22Rv1 (cell line): ENCODE measurements at regions not wholly inside any gene's neighbourhood (a gene's known extent, or its start where the extent isn't known, plus 50 kb on each side); places are given as distances from the start of the nearest gene placed in this dataset.

Experiments used
- H3K27ac ChIP-seq: fragments of 450-650 bp; 2 replicates; pipeline ENCODE4 v1.5.1; 2017
- ZFX ChIP-seq: fragments of 450-650 bp; IDR thresholded peaks from 2 replicates; pipeline ENCODE4 v1.6.1; 2017; ENCODE audit warnings: antibody characterized with exemption, borderline replicate concordance
- TF ChIP-seq, protein P1 (sequence below): fragments of 450-650 bp; IDR thresholded peaks from 2 replicates; pipeline ENCODE4 v1.5.1; 2017; ENCODE audit warnings: mild to moderate bottlenecking

DNA sequence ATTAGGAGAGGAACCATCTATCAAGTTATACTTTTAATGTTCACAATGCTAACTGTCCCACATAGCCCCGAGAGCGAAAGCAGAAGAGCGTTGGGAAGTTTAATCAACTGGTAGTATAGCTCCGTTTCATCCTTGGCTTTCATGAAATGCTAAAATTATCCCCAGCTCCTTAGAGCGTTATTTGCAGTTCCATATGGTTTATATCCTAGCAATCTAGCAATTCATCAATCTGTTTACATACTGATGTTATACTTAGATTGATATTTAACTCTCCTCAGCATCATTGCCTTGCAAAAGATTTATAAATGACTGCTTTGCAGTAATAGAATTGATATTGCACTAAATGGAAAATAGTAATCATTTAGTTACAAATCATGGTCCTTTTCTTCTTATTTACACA is 419.8 kb downstream of the COG6 start:
- no peak overlapping the region for H3K27ac ChIP-seq
- TF ChIP-seq ZFX, result no peak
- TF ChIP-seq, protein P1, sequence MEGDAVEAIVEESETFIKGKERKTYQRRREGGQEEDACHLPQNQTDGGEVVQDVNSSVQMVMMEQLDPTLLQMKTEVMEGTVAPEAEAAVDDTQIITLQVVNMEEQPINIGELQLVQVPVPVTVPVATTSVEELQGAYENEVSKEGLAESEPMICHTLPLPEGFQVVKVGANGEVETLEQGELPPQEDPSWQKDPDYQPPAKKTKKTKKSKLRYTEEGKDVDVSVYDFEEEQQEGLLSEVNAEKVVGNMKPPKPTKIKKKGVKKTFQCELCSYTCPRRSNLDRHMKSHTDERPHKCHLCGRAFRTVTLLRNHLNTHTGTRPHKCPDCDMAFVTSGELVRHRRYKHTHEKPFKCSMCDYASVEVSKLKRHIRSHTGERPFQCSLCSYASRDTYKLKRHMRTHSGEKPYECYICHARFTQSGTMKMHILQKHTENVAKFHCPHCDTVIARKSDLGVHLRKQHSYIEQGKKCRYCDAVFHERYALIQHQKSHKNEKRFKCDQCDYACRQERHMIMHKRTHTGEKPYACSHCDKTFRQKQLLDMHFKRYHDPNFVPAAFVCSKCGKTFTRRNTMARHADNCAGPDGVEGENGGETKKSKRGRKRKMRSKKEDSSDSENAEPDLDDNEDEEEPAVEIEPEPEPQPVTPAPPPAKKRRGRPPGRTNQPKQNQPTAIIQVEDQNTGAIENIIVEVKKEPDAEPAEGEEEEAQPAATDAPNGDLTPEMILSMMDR, result no peak

DNA sequence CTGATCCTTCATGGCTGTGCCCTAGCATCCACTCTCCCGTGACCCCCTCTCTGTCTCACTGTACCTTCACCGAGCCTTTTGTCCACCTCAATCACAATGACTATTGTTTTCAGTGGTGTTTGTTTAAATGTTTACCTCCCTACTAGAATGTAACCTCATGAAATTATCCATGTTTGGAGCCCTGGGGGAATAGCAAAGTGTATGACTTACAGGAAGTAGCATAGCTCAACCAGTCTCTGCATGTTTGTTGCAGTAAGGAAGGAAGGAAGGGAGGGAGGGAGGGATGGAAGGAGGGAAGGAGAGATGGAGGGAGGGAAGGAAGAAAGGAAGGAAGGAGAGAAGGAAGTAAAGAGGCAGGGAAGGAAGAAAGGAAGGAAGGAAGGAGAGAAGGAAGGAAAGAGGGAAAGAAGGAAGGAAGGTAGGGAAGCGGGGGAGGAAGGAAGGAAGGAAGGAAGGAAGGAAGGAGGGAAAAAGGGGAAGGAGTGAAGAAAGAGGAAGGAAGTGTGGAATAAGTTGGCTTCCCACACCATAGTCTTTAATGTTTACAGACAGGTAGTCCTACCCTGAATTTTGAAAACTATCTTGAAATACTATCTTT is 421.4 kb downstream of the COG6 start:
- no peak for TF ChIP-seq ZFX
- TF ChIP-seq, protein P1, result no peak
- no peak overlapping the region for H3K27ac ChIP-seq

DNA sequence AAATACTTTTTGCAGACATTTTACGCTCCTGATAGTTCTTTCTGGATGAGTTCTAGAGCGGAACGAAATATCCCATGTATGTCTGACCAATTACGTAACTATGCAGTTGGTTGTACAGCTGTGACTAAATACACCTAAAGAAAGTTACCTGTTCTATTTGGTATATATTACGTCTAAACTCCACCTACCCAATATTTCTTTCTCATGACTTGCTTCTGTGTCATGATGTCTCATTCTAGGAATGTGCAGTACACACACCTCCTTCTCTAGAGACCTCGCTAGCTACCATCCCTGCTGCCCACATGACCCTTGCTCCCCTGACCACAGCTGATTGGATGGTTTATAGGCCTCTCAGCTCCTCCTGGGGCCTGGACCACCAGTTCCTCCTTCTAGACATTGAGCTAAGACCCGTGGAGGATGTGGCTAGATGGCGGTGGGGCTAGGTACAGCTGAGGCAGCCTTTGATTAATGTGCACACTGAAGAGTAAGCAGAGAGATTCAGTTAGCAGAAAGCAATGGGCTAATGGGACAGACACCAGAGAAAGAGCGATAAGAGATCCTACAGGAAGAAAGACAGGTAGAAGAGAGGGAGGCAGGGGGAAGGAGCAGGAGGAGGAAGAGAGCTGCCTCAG is 422.1 kb downstream of the COG6 start:
- H3K27ac ChIP-seq, result no peak overlapping the region
- TF ChIP-seq ZFX, result no peak
- TF ChIP-seq, protein P1, result no peak

DNA sequence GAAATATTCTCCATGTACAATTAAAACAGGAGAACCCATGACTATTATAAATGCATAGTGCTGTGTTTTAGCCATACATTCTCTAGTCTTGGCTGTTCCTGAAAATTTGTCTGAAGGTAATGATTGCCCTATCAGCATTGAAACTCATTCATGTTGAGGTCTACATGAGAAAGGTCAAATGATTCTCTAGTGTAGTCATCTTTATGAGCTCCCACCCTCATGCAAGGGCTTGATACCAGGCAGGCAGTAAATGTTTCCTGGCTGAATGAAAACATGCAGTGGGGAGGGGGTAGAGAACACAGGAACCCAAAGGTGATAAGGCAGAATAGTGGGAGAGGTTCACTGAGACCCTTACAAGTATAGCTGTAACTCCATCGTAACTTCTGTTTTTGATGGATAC is 424.3 kb downstream of the COG6 start:
- no peak overlapping the region for H3K27ac ChIP-seq
- TF ChIP-seq ZFX, result no peak
- TF ChIP-seq, protein P1, result no peak

DNA sequence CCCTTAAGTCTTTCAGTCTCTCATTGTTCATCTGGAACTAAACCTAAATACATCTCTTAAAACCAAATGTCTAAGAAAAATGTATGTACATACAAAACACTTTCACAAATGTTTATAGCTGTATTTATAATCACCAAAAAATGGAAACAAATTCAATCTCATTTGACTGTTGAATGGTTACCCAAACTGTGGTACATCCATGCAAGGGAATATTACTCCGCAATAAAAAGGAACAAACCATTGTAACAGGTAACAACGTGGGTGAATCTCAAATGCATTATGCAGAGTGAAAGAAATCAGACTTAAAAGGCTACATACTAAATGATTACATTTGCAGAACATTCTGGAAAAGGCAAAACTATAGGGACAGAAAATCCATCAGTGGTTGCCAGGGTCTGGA is 425.2 kb downstream of the COG6 start:
- TF ChIP-seq, protein P1, result no peak
- no peak for TF ChIP-seq ZFX
- no peak overlapping the region for H3K27ac ChIP-seq

DNA sequence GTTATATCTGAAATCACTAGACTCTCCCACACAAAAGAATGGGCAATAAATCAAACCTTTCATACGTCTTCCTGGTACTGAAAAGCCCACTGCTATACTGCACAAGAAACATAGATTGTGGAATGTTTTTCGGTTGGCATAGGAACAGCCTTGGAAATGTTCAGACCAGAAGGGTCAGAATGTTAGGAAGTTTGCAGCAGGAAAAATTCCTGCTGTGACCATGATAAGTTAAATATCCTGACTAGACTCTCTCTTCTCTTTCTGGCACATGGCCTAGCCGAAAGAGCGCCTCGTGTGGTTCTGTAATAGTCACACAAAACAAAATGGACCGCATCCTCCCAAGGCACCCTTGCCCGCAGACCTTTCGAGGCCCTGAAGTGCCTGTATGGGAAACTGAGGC is 427.2 kb downstream of the COG6 start:
- TF ChIP-seq ZFX, result no peak
- TF ChIP-seq, protein P1, result no peak
- no peak overlapping the region for H3K27ac ChIP-seq

DNA sequence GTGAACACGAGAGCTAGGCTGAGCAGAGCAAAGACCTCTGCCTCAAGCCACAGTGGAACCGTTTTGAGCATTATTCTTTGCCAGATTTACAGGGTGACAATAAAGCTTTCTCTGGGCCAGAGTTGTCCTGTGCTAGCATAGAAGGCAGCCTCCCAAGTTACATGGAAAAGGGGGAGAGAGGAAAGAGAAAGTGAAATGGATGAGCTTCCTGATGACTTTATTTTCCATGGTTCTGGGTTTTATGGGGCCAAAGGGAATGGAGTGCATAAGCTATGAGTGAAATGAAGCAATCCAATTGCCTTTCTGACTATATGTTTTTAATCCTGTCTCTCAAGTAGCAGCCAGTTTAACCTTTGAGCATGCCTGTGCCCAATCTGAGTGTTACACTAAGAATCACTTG is 428.4 kb downstream of the COG6 start:
- no peak for TF ChIP-seq ZFX
- TF ChIP-seq, protein P1, result no peak
- H3K27ac ChIP-seq, result no peak overlapping the region
